ENCODE measurements at regions not wholly inside any gene's neighbourhood (a gene's known extent, or its start where the extent isn't known, plus 50 kb on each side); places are given as distances from the start of the nearest gene placed in this dataset.

DNA sequence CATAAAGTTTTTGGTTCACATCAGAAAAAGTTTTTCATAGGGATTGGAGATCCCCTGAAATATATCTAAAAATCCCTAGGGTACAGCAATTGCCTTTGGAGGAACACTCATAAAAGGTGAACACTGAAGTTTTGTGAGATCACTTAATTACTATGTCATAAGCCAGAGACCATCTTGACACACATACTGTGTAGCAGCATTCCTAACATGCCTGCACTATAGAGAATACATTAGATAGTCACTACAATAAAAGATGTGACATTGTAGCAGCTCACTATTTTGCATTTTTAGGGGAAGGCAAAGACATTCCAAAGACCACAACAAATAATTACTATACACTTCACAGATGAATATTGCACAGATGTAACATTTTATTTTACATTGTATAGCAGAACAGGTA lies 779.9 kb downstream of the KCNT2 start:
- no peak overlapping the region for H3K27ac Mint-ChIP-seq (ENCODE audit: unreplicated experiment)
- H3K27me3 Mint-ChIP-seq (ENCODE audit: unreplicated experiment): no peaks in the 10 kb centered on the region
- H3K9me3 Mint-ChIP-seq (ENCODE audit: unreplicated experiment): peaks cover 1% of the 10 kb centered on the region
- DNase-seq: no peak
- TF ChIP-seq, protein P1, sequence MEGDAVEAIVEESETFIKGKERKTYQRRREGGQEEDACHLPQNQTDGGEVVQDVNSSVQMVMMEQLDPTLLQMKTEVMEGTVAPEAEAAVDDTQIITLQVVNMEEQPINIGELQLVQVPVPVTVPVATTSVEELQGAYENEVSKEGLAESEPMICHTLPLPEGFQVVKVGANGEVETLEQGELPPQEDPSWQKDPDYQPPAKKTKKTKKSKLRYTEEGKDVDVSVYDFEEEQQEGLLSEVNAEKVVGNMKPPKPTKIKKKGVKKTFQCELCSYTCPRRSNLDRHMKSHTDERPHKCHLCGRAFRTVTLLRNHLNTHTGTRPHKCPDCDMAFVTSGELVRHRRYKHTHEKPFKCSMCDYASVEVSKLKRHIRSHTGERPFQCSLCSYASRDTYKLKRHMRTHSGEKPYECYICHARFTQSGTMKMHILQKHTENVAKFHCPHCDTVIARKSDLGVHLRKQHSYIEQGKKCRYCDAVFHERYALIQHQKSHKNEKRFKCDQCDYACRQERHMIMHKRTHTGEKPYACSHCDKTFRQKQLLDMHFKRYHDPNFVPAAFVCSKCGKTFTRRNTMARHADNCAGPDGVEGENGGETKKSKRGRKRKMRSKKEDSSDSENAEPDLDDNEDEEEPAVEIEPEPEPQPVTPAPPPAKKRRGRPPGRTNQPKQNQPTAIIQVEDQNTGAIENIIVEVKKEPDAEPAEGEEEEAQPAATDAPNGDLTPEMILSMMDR (IDR thresholded peaks at IDR 0.05; ENCODE audit: partially characterized antibody, unreplicated experiment): no peak
- no peak overlapping the region for H3K4me3 Mint-ChIP-seq (ENCODE audit: unreplicated experiment)
- H3K4me1 Mint-ChIP-seq (ENCODE audit: low read depth, unreplicated experiment): peaks cover 15% of the 10 kb centered on the region
- H3K36me3 Mint-ChIP-seq (ENCODE audit: unreplicated experiment): no peaks in the 10 kb centered on the region

DNA sequence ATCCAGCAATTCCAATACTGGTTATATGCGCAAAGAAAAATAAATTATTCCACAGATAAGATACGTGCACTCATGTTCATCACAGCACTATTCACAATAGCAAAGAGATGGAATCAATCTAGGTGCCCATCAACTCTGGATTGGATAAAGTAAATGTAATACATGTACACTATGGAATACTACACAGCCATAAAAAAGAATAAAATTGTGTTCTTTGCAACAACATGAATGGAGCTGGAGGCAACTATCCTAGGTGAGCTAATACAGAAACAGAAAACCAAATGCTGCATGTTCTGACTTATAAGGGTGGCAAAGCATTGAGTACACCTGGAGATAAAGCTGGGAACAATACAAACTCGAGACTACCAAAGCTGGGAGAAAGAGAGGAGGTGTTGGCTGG lies 787.3 kb downstream of the KCNT2 start:
- Mint-ChIP-seq H3K9me3 (ENCODE audit: unreplicated experiment) (peaks cover 1% of the 10 kb centered on the region), H3K27me3 (ENCODE audit: unreplicated experiment) (no peaks in the 10 kb centered on the region), H3K4me1 (ENCODE audit: low read depth, unreplicated experiment) (no peaks in the 10 kb centered on the region), H3K27ac (ENCODE audit: unreplicated experiment) (no peak overlapping the region), H3K4me3 (ENCODE audit: unreplicated experiment) (no peak overlapping the region), H3K36me3 (ENCODE audit: unreplicated experiment) (no peaks in the 10 kb centered on the region)
- TF ChIP-seq, protein P1 (IDR thresholded peaks at IDR 0.05; ENCODE audit: partially characterized antibody, unreplicated experiment): no peak
- no peak for DNase-seq

DNA sequence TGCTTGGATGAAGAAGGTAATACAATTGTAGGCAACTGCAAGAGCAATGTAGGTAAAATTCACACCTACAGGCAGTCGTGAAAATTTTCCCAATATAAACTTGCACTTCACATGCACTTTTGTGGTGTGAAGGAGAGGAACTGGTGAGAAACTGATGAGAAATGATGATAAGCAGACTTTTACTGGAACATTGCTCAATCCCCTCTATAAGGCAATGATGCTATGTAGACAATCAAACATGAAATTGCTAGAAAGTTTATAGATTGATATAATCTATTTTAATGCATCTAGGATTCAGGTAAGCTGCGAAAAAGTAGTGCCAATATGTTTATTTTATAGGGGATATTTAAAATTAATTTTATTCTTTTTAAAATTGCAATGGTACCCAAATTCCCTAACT lies 802.2 kb downstream of the KCNT2 start:
- TF ChIP-seq, protein P1 (IDR thresholded peaks at IDR 0.05; ENCODE audit: partially characterized antibody, unreplicated experiment): no peak
- no peak for DNase-seq
- Mint-ChIP-seq H3K9me3 (ENCODE audit: unreplicated experiment) (no peaks in the 10 kb centered on the region), H3K36me3 (ENCODE audit: unreplicated experiment) (no peaks in the 10 kb centered on the region), H3K27ac (ENCODE audit: unreplicated experiment) (no peak overlapping the region), H3K27me3 (ENCODE audit: unreplicated experiment) (no peaks in the 10 kb centered on the region), H3K4me3 (ENCODE audit: unreplicated experiment) (no peak overlapping the region), H3K4me1 (ENCODE audit: low read depth, unreplicated experiment) (no peaks in the 10 kb centered on the region)

DNA sequence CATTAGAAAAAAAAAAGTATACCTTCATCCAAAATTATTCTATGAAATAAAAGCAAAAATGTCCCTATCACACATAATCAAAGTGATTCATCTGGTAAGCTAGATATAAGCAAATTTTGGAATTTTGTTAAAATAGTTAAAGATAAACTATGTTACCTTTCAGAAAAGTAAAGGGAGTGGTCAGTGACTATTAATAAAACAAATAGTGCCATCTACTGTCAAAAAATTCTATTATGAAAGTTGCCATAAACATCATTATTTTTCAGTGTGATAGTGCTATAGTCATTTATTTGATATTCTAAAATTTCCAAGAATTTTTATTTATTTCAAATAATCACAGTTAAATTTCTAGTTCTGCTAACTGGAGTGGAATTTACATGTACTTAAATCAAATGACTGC lies 803.7 kb downstream of the KCNT2 start:
- no peaks in the 10 kb centered on the region for H3K27me3 Mint-ChIP-seq (ENCODE audit: unreplicated experiment)
- no peak overlapping the region for H3K4me3 Mint-ChIP-seq (ENCODE audit: unreplicated experiment)

DNA sequence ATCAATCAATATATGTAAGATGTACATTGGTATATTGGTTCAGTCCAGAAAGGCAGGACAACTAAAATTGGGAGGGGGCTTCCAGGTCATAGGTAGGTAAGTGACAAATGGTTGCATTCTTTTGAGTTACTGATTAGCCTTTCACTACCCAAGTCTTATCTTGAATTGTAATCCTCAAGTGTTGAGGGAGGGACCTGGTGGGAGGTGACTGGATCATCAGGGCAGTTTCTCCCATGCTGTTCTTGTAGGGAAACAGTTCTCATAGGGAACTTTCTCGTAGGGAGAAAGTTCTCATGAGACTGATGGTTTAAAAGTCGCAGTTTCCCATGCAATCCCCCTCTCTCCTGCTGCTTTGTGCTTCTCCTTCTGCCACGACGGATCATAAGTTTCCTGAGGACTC lies 809.2 kb downstream of the KCNT2 start:
- no peaks in the 10 kb centered on the region for H3K36me3 Mint-ChIP-seq (ENCODE audit: unreplicated experiment)
- H3K27me3 Mint-ChIP-seq (ENCODE audit: unreplicated experiment): no peaks in the 10 kb centered on the region
- no peak for DNase-seq
- no peak overlapping the region for H3K27ac Mint-ChIP-seq (ENCODE audit: unreplicated experiment)
- H3K9me3 Mint-ChIP-seq (ENCODE audit: unreplicated experiment): no peaks in the 10 kb centered on the region
- TF ChIP-seq, protein P1 (IDR thresholded peaks at IDR 0.05; ENCODE audit: partially characterized antibody, unreplicated experiment): no peak
- H3K4me3 Mint-ChIP-seq (ENCODE audit: unreplicated experiment): no peak overlapping the region
- H3K4me1 Mint-ChIP-seq (ENCODE audit: low read depth, unreplicated experiment): no peaks in the 10 kb centered on the region

More for the DNA sequence above, 803.7 kb downstream of the KCNT2 start:
- DNase-seq: no peak
- Mint-ChIP-seq H3K27ac (ENCODE audit: unreplicated experiment) (no peak overlapping the region), H3K9me3 (ENCODE audit: unreplicated experiment) (no peaks in the 10 kb centered on the region), H3K36me3 (ENCODE audit: unreplicated experiment) (no peaks in the 10 kb centered on the region), H3K4me1 (ENCODE audit: low read depth, unreplicated experiment) (no peaks in the 10 kb centered on the region)
- TF ChIP-seq, protein P1 (IDR thresholded peaks at IDR 0.05; ENCODE audit: partially characterized antibody, unreplicated experiment): no peak
